ENCODE measurements at regions not wholly inside any gene's neighbourhood (a gene's known extent, or its start where the extent isn't known, plus 50 kb on each side); places are given as distances from the start of the nearest gene placed in this dataset.
A peak's percentile ranks its signal among the peaks of the same experiment; 100 is the strongest.

GRCh38 chr2:67727623-67728022 is 330.5 kb downstream of the ETAA1 start:
- H3K4me3 ChIP-seq (replicated peaks; ENCODE audit: low read depth, low read length) = no peak overlapping the region
- TF ChIP-seq CTCF (IDR thresholded peaks at IDR 0.05; ENCODE audit: low read depth, low read length, missing control alignments) = no peak

GRCh38 chr2:67729474-67729873 is 332.3 kb downstream of the ETAA1 start:
- no peak for TF ChIP-seq CTCF (IDR thresholded peaks at IDR 0.05; ENCODE audit: low read depth, low read length, missing control alignments)
- no peak overlapping the region for H3K4me3 ChIP-seq (replicated peaks; ENCODE audit: low read depth, low read length)

More at GRCh38 chr2:67727623-67728022, 330.5 kb downstream of the ETAA1 start:
- DNase-seq (ENCODE audit: extremely low read depth, low read depth) = no peak

GRCh38 chr2:67733517-67733916 is 329.3 kb downstream of the C1D start:
- peak; percentile 71 for TF ChIP-seq CTCF (IDR thresholded peaks at IDR 0.05; ENCODE audit: low read depth, low read length, missing control alignments)
- no peak overlapping the region for H3K4me3 ChIP-seq (replicated peaks; ENCODE audit: low read depth, low read length)
- no peak for DNase-seq (ENCODE audit: extremely low read depth, low read depth)

More at GRCh38 chr2:67729474-67729873, 332.3 kb downstream of the ETAA1 start:
- no peak for DNase-seq (ENCODE audit: extremely low read depth, low read depth)

- TF ChIP-seq CTCF (IDR thresholded peaks at IDR 0.05; ENCODE audit: low read depth, low read length, missing control alignments) = no peak
- no peak for DNase-seq (ENCODE audit: extremely low read depth, low read depth)
- H3K4me3 ChIP-seq (replicated peaks; ENCODE audit: low read depth, low read length) = no peak overlapping the region
These were observed 310.6 kb downstream of the C1D start for GRCh38 chr2:67752199-67752598.

GRCh38 chr2:67752969-67753368 is 309.8 kb downstream of the C1D start:
- no peak for TF ChIP-seq CTCF (IDR thresholded peaks at IDR 0.05; ENCODE audit: low read depth, low read length, missing control alignments)
- DNase-seq (ENCODE audit: extremely low read depth, low read depth) = peak; percentile 59
- no peak overlapping the region for H3K4me3 ChIP-seq (replicated peaks; ENCODE audit: low read depth, low read length)

GRCh38 chr2:67755156-67755882 is 307.5 kb downstream of the C1D start:
- H3K4me3 ChIP-seq (replicated peaks; ENCODE audit: low read depth, low read length) = no peak overlapping the region
- no peak for TF ChIP-seq CTCF (IDR thresholded peaks at IDR 0.05; ENCODE audit: low read depth, low read length, missing control alignments)
- DNase-seq (ENCODE audit: extremely low read depth, low read depth) = no peak

- TF ChIP-seq CTCF (IDR thresholded peaks at IDR 0.05; ENCODE audit: low read depth, low read length, missing control alignments) = no peak
- no peak for DNase-seq (ENCODE audit: extremely low read depth, low read depth)
- H3K4me3 ChIP-seq (replicated peaks; ENCODE audit: low read depth, low read length) = no peak overlapping the region
These were observed 301.8 kb downstream of the C1D start for GRCh38 chr2:67760995-67761394.

Measured in HFF-Myc (cell line).